HUDEP-2 (cell line): ENCODE measurements at regions not wholly inside any gene's neighbourhood (a gene's known extent, or its start where the extent isn't known, plus 50 kb on each side); places are given as distances from the start of the nearest gene placed in this dataset.

Source experiments
- DNase-seq, 76 experiments: peaks; one replicate each; lab custom pipeline; 2025; ENCODE audit not compliant: unreplicated experiment in 76 of 76; lab: John Stamatoyannopoulos, UW

- no peak for DNase-seq
Observed at GRCh38 chr13:104594806-104595205, 1528.6 kb upstream of the SLC10A2 start.

- no peak for DNase-seq
Observed at GRCh38 chr13:104593693-104594092, 1527.5 kb upstream of the SLC10A2 start.

GRCh38 chr13:104593251-104593576, 1527.0 kb upstream of the SLC10A2 start:
- DNase-seq = no peak

- DNase-seq = no peak
Observed at GRCh38 chr13:104592545-104593250, 1526.5 kb upstream of the SLC10A2 start.

- DNase-seq = no peak
Observed at GRCh38 chr13:104592127-104592526, 1525.9 kb upstream of the SLC10A2 start.

- DNase-seq = no peak
Observed at GRCh38 chr13:104586051-104586746, 1520.0 kb upstream of the SLC10A2 start.

GRCh38 chr13:104584481-104584880, 1518.3 kb upstream of the SLC10A2 start:
- no peak for DNase-seq

GRCh38 chr13:104580931-104581330, 1514.7 kb upstream of the SLC10A2 start:
- no peak for DNase-seq

- DNase-seq = peak in 9 of 76 experiments; percentile 5 to 64 (median 18)
Observed at GRCh38 chr13:104577071-104577815, 1511.0 kb upstream of the SLC10A2 start.

- DNase-seq = no peak
Observed at GRCh38 chr13:104571893-104572229, 1505.6 kb upstream of the SLC10A2 start.

GRCh38 chr13:104571161-104571892, 1505.1 kb upstream of the SLC10A2 start:
- DNase-seq = peak in 19 of 76 experiments; percentile 0 to 57 (median 25)

GRCh38 chr13:104567114-104567513, 1500.9 kb upstream of the SLC10A2 start:
- DNase-seq = no peak

- no peak for DNase-seq
Observed at GRCh38 chr13:104565888-104566287, 1499.7 kb upstream of the SLC10A2 start.

GRCh38 chr13:104553896-104554295, 1487.7 kb upstream of the SLC10A2 start:
- DNase-seq = no peak

GRCh38 chr13:104553186-104553585, 1487.0 kb upstream of the SLC10A2 start:
- DNase-seq = no peak

- DNase-seq = peak in 2 of 76 experiments; percentile 0 to 1
Observed at GRCh38 chr13:104534847-104535246, 1468.6 kb upstream of the SLC10A2 start.

GRCh38 chr13:104532132-104532531, 1465.9 kb upstream of the SLC10A2 start:
- DNase-seq = no peak

GRCh38 chr13:104530741-104531140, 1464.5 kb upstream of the SLC10A2 start:
- DNase-seq = no peak

- no peak for DNase-seq
Observed at GRCh38 chr13:104526561-104526960, 1460.3 kb upstream of the SLC10A2 start.

- no peak for DNase-seq
Observed at GRCh38 chr13:104525467-104525866, 1459.2 kb upstream of the SLC10A2 start.
